ENCODE measurements at regions not wholly inside any gene's neighbourhood (a gene's known extent, or its start where the extent isn't known, plus 50 kb on each side); places are given as distances from the start of the nearest gene placed in this dataset.

DNA sequence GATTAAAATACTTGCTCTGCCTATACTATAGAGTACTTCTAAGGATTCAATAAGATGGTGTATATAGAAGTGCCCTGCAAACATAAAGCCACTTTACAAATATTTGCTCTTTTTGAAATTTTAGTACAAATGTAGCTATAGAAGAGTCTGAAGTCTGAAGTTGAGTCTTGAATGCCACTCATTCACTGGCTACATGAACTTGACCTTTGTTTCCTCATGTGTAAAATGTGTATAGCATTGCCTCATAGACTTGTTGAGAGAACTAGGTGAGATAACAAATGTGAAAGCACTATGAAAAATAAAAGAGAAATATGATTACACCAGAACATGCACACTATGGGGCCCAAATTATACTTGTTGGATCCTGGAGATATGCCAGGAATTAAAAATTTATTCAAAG is 244.7 kb downstream of the SEC61B start:
- no peak for TF ChIP-seq ZNF274 (IDR thresholded peaks at IDR 0.05; ENCODE audit: low read depth, low read length)

DNA sequence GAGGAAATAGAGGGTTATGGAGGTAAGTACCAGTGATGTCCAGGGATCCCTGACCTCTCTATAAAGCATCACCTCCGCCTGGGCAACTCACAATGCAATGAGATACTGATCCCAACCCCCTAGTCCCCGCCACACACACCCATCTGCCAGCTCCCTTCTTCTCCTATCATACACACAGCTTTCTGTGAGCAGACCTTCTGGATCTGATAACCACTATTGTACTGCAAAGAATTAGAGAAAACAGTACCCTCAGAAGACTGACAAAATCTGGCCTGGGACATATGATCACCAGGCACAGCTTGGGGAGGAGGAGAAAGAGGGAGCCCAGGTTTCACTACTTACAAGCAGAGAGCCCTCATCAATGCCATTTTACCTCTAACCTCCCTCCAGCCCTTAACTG is 249.0 kb downstream of the SEC61B start:
- no peak for TF ChIP-seq ZNF274 (IDR thresholded peaks at IDR 0.05; ENCODE audit: low read depth, low read length)
- H3K4me3 ChIP-seq (ENCODE audit: low read length): no peak overlapping the region

More for the DNA sequence above, 244.7 kb downstream of the SEC61B start:
- H3K4me3 ChIP-seq (ENCODE audit: low read length): no peak overlapping the region

DNA sequence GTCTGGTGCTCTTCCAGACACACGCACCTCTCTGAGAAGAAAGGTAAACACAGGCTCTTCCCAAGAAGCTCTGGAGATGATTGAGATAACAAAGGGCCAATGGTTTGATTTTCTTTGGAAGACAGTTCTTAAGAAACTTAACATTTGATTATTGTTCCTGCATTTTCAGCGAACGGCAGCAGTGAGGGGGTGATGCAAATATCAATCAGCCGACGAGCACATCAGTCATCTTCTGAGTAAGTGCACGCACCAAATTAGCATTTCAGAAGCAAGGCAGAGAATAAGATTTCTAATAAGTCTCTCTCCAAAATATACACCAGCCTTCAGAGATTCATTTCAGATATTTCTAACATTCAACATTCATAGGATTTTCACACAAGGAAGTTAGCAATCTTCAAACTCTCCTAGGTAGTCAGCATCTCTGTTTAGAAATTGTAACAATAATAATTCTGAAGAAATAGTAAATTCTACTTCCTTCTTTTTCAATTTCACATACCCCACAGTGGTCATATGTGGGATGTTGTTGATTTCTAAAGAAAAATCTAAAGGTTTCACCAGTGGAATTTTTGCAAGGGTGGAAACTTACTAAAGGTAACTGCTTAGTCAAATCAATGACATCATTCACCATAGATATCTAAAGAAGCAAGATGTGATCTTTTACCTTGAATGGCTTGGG is 250.3 kb downstream of the SEC61B start:
- TF ChIP-seq ZNF274 (IDR thresholded peaks at IDR 0.05; ENCODE audit: low read depth, low read length): no peak
- no peak overlapping the region for H3K4me3 ChIP-seq (ENCODE audit: low read length)

GRCh38 chr9:99472916-99473245 is 250.8 kb downstream of the SEC61B start:
- no peak for TF ChIP-seq ZNF274 (IDR thresholded peaks at IDR 0.05; ENCODE audit: low read depth, low read length)
- no peak overlapping the region for H3K4me3 ChIP-seq (ENCODE audit: low read length)

DNA sequence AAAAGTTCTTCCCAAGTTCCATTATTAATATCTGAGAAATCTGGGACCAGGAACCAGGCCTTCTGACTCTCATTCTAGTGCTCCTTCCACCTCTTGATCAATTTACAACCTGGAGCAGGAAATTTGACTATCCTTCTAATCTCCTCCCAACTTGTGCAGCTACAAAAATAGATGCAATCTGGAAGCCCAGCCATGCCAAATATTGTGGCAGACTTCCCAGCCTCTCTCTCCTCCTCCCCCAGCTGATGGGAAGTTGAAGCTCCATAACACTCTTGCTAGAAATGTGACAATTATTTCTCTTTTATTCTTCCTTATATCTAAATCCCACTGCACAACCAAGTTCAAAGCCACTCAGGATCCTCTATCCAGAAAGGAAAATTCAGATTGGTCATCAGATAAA is 252.1 kb downstream of the SEC61B start:
- no peak for TF ChIP-seq ZNF274 (IDR thresholded peaks at IDR 0.05; ENCODE audit: low read depth, low read length)
- no peak overlapping the region for H3K4me3 ChIP-seq (ENCODE audit: low read length)

DNA sequence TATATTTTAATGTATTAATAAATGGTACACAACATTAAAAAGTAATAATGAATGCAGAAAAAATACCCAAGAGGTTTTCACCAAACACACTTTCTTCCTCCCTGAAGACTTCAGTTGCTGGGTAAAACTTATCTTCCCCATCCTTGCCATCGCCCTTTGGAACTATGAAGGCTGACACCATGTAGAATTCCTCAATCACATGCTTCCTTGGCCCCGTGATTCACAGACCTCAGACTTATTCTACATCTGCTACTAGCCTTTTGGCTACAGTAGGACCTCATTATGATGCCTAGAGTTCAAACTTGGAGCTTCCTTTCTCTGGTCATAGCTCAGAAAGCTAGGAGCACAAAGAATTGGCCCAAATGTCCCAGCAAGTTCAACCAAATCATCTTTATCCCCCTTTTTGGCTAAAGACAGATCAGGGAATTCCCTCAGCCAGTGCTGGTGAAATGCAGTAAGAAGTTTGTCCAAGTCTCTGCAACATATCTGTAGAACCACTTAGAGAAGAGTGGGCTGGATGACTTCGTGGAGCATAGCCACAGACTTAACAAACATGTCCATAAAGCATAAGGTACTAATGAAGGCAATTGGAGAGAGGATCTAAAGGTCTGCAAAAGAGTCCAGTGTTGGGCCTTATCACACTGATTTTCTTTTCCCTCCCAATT is 253.5 kb downstream of the SEC61B start:
- no peak overlapping the region for H3K4me3 ChIP-seq (ENCODE audit: low read length)
- TF ChIP-seq ZNF274 (IDR thresholded peaks at IDR 0.05; ENCODE audit: low read depth, low read length): no peak

- TF ChIP-seq ZNF274 (IDR thresholded peaks at IDR 0.05; ENCODE audit: low read depth, low read length): no peak
- no peak overlapping the region for H3K4me3 ChIP-seq (ENCODE audit: low read length)
These were observed 256.5 kb downstream of the SEC61B start for GRCh38 chr9:99478469-99479027.

DNA sequence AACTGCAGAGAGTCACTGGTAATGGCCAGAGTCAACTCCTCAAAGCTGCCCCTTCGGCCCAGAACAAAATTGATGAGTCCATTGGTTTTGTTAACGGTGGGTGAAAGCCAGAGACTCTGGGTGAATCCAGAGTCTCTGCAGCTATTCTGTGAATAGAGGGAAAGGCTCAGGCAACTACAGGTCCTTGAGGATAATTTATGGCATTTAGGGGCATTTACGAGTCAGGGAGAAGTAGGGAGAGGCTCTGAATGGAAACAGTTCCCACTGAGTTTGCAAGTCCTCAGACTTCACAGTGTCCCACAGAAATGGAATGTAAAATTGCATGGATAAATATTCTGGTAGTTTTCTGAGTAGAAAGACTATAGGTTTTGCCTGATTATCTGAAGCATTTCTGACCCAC is 257.8 kb downstream of the SEC61B start:
- no peak for TF ChIP-seq ZNF274 (IDR thresholded peaks at IDR 0.05; ENCODE audit: low read depth, low read length)
- no peak overlapping the region for H3K4me3 ChIP-seq (ENCODE audit: low read length)

GRCh38 chr9:99485459-99485858 is 263.4 kb downstream of the SEC61B start:
- H3K4me3 ChIP-seq (ENCODE audit: low read length): no peak overlapping the region
- no peak for TF ChIP-seq ZNF274 (IDR thresholded peaks at IDR 0.05; ENCODE audit: low read depth, low read length)

GRCh38 chr9:99486684-99487083 is 264.6 kb downstream of the SEC61B start:
- TF ChIP-seq ZNF274 (IDR thresholded peaks at IDR 0.05; ENCODE audit: low read depth, low read length): no peak
- H3K4me3 ChIP-seq (ENCODE audit: low read length): no peak overlapping the region

DNA sequence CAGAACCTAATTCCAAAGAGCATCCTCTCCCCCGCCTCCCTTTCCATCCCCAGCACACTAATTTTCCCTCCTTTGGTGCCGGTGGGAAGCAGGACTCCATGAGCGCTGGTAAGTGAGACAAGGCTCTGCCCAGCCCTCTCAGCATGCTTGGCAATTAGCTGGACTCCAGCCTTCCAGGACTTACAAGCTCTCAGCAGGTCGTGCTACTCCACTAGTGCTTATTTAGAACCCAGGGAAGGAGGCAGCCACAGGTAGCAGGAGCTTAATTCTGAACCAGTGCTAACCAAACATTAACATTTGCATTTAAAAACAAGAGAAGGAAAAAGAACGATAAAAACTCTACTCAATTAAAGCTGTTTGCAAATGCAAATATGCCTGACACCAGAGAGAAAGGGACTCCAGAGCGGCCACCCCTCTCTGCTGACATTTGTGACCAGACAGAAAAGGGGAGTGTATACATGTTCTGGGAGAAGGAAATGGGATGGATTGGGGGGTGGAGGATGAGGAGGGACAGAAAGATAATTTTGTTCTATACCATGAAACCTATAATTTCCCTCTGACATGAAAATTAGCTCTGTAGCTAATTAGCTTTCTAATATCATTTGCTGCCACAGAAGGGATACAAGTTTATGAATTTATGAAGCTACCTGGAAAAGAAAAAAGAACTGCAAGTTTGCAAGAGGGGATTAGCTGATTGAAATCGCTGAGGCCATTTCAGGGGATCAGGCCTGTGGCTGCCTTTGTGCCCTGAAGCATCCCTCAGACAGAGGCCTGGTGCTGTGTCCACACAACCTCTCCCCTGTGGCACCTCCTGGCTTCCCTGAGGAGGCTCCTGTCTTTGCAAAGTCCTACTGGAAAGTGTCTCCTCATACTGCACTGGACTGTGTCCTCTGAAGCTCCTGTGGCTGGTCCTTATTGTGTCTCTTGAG is 266.3 kb downstream of the SEC61B start:
- H3K4me3 ChIP-seq (ENCODE audit: low read length): no peak overlapping the region
- TF ChIP-seq ZNF274 (IDR thresholded peaks at IDR 0.05; ENCODE audit: low read depth, low read length): no peak

DNA sequence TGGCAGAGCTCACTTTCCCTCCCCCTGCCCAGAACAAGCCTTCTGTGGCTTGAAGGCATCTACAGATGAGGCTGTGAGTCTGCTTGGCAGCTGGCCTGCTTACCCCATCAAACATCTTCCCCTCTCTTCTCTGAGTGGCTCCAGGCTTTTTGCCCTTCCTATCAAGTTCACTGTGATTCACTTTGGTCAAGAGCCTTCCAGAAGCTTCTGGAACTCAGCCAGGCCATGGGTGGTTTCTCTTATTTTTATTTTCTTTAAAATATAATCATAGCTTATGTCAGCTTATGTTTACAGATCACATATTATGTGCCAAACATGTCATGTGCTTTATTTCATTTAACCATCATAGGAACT is 267.0 kb downstream of the SEC61B start:
- no peak overlapping the region for H3K4me3 ChIP-seq (ENCODE audit: low read length)
- no peak for TF ChIP-seq ZNF274 (IDR thresholded peaks at IDR 0.05; ENCODE audit: low read depth, low read length)

- TF ChIP-seq ZNF274 (IDR thresholded peaks at IDR 0.05; ENCODE audit: low read depth, low read length): no peak
These were observed 268.6 kb downstream of the SEC61B start for GRCh38 chr9:99490729-99491128.

DNA sequence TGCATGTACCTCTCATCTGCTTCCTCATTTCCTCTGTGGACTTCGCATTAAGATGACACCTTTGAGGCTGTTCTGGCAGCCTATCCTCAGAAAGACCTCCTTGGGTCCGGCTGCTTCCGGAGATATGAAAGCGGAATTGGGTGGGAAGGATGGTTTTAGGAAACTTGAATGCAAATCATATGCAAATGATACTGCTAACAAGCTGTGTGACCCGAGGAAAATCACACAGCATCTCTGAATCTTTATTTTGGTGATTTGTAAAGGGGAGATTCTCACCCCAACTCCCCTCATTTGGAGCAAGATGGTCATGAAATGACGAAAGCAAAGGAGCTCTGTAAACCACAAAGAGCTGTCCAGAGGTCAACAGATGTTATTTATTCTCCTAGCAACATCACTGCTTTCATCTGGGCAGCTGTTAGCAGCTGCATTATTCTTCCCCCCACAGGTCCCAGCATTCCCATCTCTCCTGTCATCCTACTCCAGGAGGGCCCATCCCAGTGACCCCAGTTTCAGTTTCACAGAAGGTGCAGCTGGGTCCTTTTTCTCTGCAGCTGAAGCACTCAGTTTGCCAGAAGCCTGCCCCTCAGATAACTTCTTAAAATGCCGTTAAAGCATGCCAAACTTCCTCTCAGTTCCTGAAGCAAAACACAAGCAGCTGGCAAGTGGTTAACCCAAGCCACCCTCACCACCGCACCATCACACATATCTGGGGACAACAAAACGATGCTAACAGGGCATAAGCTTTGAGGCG is 269.5 kb downstream of the SEC61B start:
- TF ChIP-seq ZNF274 (IDR thresholded peaks at IDR 0.05; ENCODE audit: low read depth, low read length): no peak
- H3K4me3 ChIP-seq (ENCODE audit: low read length): no peak overlapping the region

More at GRCh38 chr9:99490729-99491128, 268.6 kb downstream of the SEC61B start:
- H3K4me3 ChIP-seq (ENCODE audit: low read length): no peak overlapping the region

Measured in GM08714 (cell line).